Astrocyte (in vitro differentiated cells and primary cell): ENCODE measurements at regions not wholly inside any gene's neighbourhood (a gene's known extent, or its start where the extent isn't known, plus 50 kb on each side); places are given as distances from the start of the nearest gene placed in this dataset.

Experiments
- CTCF ChIP-seq: IDR thresholded peaks from 2 replicates; pipeline ENCODE4 v1.5.1; 2011; ENCODE audit warnings: low read depth, mild to moderate bottlenecking, inconsistent platforms, low read length, moderate library complexity; ENCODE audit not compliant: insufficient read depth
- EZH2 ChIP-seq: IDR thresholded peaks from 2 replicates; pipeline ENCODE4 v1.6.1; 2012; ENCODE audit warnings: mild to moderate bottlenecking, low read length, inconsistent platforms; ENCODE audit not compliant: insufficient read depth

DNA sequence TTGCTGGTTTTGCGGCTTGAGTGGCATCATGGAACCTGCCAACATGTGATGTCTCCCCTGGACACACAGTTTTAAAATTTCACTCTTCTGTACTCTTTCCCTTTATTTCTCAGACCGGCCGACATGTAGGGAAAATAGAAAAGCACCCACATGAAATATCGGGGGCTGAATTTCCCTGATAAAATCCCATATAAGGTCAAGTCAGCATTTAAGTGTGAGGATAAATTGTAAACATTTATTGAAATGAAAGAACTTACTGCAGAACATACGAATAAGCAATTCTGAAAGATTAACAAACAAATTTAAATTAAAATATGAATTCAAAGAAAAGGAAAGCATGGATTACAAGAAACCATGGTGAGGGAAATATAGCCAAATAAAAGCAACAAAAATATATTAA lies 345.5 kb downstream of the EPHA7 start:
- no peak for TF ChIP-seq CTCF
- no peak for TF ChIP-seq EZH2
